ENCODE measurements at regions not wholly inside any gene's neighbourhood (a gene's known extent, or its start where the extent isn't known, plus 50 kb on each side); places are given as distances from the start of the nearest gene placed in this dataset.

DNA sequence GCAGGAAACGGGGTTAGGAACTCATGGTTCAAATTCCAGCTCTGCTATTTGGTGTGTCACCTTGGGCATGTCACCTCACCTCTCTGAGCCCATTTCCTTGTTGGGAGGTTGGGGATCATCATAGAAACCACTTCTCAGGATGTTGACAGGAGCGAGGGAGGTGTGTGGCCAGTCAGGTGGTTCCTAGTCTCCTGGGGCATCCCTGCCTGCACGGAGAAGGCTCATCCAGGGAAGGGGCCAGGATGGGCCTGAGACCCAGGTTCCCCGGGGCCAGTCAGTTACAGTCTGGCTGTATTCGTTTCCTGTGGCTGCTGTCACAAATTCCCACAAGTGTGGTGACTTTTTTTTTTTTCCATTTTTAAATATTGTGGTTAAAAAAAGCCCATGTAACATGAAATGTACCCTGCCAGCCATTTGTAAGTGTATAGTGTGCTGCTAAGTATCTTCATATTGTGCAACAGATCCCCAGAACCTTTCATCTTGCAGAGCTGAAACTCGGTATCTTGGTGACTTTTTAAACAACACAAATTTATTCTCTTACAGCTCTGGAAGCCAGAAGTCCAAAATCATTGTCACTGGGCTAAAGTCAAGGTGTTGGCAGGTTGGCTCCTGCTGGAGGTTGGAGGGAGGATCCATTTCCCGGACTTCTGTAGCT lies 78.7 kb upstream of the UNC5A start:
- peaks cover 2 to 6% of the 10 kb centered on the region in 2 donors for H3K9me3 ChIP-seq (replicated peaks in 1 of 2; ENCODE audit: control insufficient read depth in 2 of 2, insufficient read depth in 1 of 2, low read depth in 1 of 2, low read length in 2 of 2)
- no peak overlapping the region for H3K4ac ChIP-seq (ENCODE audit: low read length)
- H2BK5ac ChIP-seq (ENCODE audit: low read length) = no peak overlapping the region
- peaks cover 0 to 52% (median 0%) of the 10 kb centered on the region in 3 experiments for H3K27me3 ChIP-seq (ENCODE audit: control insufficient read depth in 3 of 3, insufficient read depth in 3 of 3, low read depth in 1 of 3, low read length in 3 of 3)
- H2AK5ac ChIP-seq (ENCODE audit: low read depth, low read length) = no peak overlapping the region
- H2BK12ac ChIP-seq (ENCODE audit: low read length) = no peak overlapping the region
- H3K4me3 ChIP-seq (ENCODE audit: low read length in 2 of 2) = no peak overlapping the region
- no peak overlapping the region for H2BK120ac ChIP-seq (ENCODE audit: low read depth, low read length)
- WGBS, 2 donors (ENCODE audit: extremely low coverage in 2 of 2, insufficient read length in 2 of 2, insufficient replicate concordance in 1 of 2) = no CpG with 5 or more reads among the region's 7 CpGs
- H3K23ac ChIP-seq (ENCODE audit: low read depth, low read length, poor library complexity) = no peak overlapping the region
- no peak overlapping the region for H2BK15ac ChIP-seq (ENCODE audit: low read length)
- no peak overlapping the region for H3K9ac ChIP-seq (ENCODE audit: low read depth, low read length, poor library complexity)
- H3K36me3 ChIP-seq (replicated peaks in 1 of 2; ENCODE audit: control insufficient read depth in 2 of 2, insufficient read depth in 2 of 2, low read length in 2 of 2) = no peaks in the 10 kb centered on the region
- no peak overlapping the region for H3K4me2 ChIP-seq (ENCODE audit: insufficient read depth, low read length, poor library complexity, severe bottlenecking)
- DNase-seq (ENCODE audit: low spot score) = no peak
- H2AFZ ChIP-seq (ENCODE audit: low read length) = no peak overlapping the region
- H3K79me1 ChIP-seq (ENCODE audit: low read depth, low read length) = no peaks in the 10 kb centered on the region
- H4K91ac ChIP-seq (ENCODE audit: low read depth, low read length, poor library complexity) = no peak overlapping the region
- no peak overlapping the region for H3K14ac ChIP-seq (ENCODE audit: low read length)
- H4K8ac ChIP-seq (ENCODE audit: low read depth, low read length) = no peak overlapping the region
- no peak overlapping the region for H3K27ac ChIP-seq (replicated peaks; ENCODE audit: low read length)
- H3K4me1 ChIP-seq (ENCODE audit: control insufficient read depth in 2 of 2, insufficient read depth in 1 of 2, low read depth in 1 of 2, low read length in 2 of 2) = peaks cover 0 to 18% of the 10 kb centered on the region in 2 donors
- no peak overlapping the region for H3K18ac ChIP-seq (ENCODE audit: low read length)

- Histone ChIP-seq H3K9me3 (replicated peaks in 1 of 2; ENCODE audit: control insufficient read depth in 2 of 2, insufficient read depth in 1 of 2, low read depth in 1 of 2, low read length in 2 of 2) (peaks cover 2 to 6% of the 10 kb centered on the region in 2 donors), H3K4ac (ENCODE audit: low read length) (no peak overlapping the region), H2AK5ac (ENCODE audit: low read depth, low read length) (no peak overlapping the region), H3K23ac (ENCODE audit: low read depth, low read length, poor library complexity) (no peak overlapping the region), H3K4me1 (ENCODE audit: control insufficient read depth in 2 of 2, insufficient read depth in 1 of 2, low read depth in 1 of 2, low read length in 2 of 2) (peaks cover 0 to 18% of the 10 kb centered on the region in 2 donors), H3K36me3 (replicated peaks in 1 of 2; ENCODE audit: control insufficient read depth in 2 of 2, insufficient read depth in 2 of 2, low read length in 2 of 2) (no peaks in the 10 kb centered on the region), H3K9ac (ENCODE audit: low read depth, low read length, poor library complexity) (no peak overlapping the region), H3K4me2 (ENCODE audit: insufficient read depth, low read length, poor library complexity, severe bottlenecking) (no peak overlapping the region), H3K27me3 (ENCODE audit: control insufficient read depth in 3 of 3, insufficient read depth in 3 of 3, low read depth in 1 of 3, low read length in 3 of 3) (peaks cover 0 to 48% (median 0%) of the 10 kb centered on the region in 3 experiments), H2BK120ac (ENCODE audit: low read depth, low read length) (no peak overlapping the region), H2BK15ac (ENCODE audit: low read length) (no peak overlapping the region), H2BK12ac (ENCODE audit: low read length) (no peak overlapping the region), H2BK5ac (ENCODE audit: low read length) (no peak overlapping the region), H3K18ac (ENCODE audit: low read length) (peak overlapping the region; percentile 9), H3K27ac (replicated peaks; ENCODE audit: low read length) (no peak overlapping the region), H2AFZ (ENCODE audit: low read length) (no peak overlapping the region), H4K8ac (ENCODE audit: low read depth, low read length) (no peak overlapping the region), H3K79me1 (ENCODE audit: low read depth, low read length) (no peaks in the 10 kb centered on the region), H4K91ac (ENCODE audit: low read depth, low read length, poor library complexity) (no peak overlapping the region), H3K14ac (ENCODE audit: low read length) (no peak overlapping the region), H3K4me3 (ENCODE audit: low read length in 2 of 2) (no peak overlapping the region)
- DNase-seq (ENCODE audit: low spot score) = no peak
- no CpG with 5 or more reads among the region's 13 CpGs for WGBS, 2 donors (ENCODE audit: extremely low coverage in 2 of 2, insufficient read length in 2 of 2, insufficient replicate concordance in 1 of 2)
These were observed 78.1 kb upstream of the UNC5A start for GRCh38 chr5:176732306-176732705.

DNA sequence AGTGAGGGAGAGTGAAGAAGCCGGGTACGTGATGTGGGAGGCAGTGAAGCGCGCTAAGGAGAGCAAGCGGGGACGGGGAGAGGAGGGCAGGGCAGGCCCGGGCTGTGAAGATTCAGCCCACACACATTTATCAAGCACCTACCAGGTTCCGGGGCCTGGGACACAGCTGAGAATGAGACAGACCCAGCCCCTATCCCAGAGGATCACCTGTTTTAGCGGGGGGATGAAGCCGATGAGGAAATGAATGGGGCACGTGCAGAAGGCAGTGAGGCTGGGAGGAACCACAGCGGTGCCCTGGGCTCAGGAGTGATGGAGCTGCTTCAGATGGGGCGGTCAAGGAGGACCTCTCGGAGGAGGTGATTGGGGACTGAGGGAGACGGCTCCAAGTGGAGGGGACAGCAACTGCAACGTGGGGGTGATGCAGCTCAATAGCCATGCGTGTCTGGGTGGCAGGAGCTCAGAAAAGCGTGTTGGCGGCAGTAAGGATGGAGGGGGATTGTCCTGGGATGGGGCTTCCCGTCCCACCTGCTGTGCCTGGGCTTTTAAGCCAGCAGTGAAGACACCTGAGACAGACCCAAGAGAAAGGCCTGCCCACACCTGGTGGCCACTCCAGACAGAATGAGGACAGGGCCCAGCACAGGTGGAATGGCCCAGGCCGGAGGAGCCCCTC lies 77.5 kb upstream of the UNC5A start:
- H2BK120ac ChIP-seq (ENCODE audit: low read depth, low read length) = peak overlapping the region; percentile 37
- no peak overlapping the region for H3K23ac ChIP-seq (ENCODE audit: low read depth, low read length, poor library complexity)
- peak overlapping the region; percentile 68 for H2AK5ac ChIP-seq (ENCODE audit: low read depth, low read length)
- H3K27ac ChIP-seq (replicated peaks; ENCODE audit: low read length) = no peak overlapping the region
- H3K4me2 ChIP-seq (ENCODE audit: insufficient read depth, low read length, poor library complexity, severe bottlenecking) = no peak overlapping the region
- H3K36me3 ChIP-seq (replicated peaks in 1 of 2; ENCODE audit: control insufficient read depth in 2 of 2, insufficient read depth in 2 of 2, low read length in 2 of 2) = no peaks in the 10 kb centered on the region
- no CpG with 5 or more reads among the region's 21 CpGs for WGBS, 2 donors (ENCODE audit: extremely low coverage in 2 of 2, insufficient read length in 2 of 2, insufficient replicate concordance in 1 of 2)
- no peak overlapping the region for H3K4me3 ChIP-seq (ENCODE audit: low read length in 2 of 2)
- H3K9me3 ChIP-seq (replicated peaks in 1 of 2; ENCODE audit: control insufficient read depth in 2 of 2, insufficient read depth in 1 of 2, low read depth in 1 of 2, low read length in 2 of 2) = peaks cover 2 to 6% of the 10 kb centered on the region in 2 donors
- no peak overlapping the region for H4K91ac ChIP-seq (ENCODE audit: low read depth, low read length, poor library complexity)
- H2BK12ac ChIP-seq (ENCODE audit: low read length) = no peak overlapping the region
- H2AFZ ChIP-seq (ENCODE audit: low read length) = no peak overlapping the region
- H3K4ac ChIP-seq (ENCODE audit: low read length) = no peak overlapping the region
- H3K27me3 ChIP-seq (ENCODE audit: control insufficient read depth in 3 of 3, insufficient read depth in 3 of 3, low read depth in 1 of 3, low read length in 3 of 3) = peaks cover 0 to 48% (median 0%) of the 10 kb centered on the region in 3 experiments
- peak overlapping the region; percentile 50 for H2BK15ac ChIP-seq (ENCODE audit: low read length)
- no peak for DNase-seq (ENCODE audit: low spot score)
- H3K18ac ChIP-seq (ENCODE audit: low read length) = no peak overlapping the region
- H3K14ac ChIP-seq (ENCODE audit: low read length) = no peak overlapping the region
- H4K8ac ChIP-seq (ENCODE audit: low read depth, low read length) = no peak overlapping the region
- peaks cover 0 to 17% of the 10 kb centered on the region in 2 donors for H3K4me1 ChIP-seq (ENCODE audit: control insufficient read depth in 2 of 2, insufficient read depth in 1 of 2, low read depth in 1 of 2, low read length in 2 of 2)
- H2BK5ac ChIP-seq (ENCODE audit: low read length) = peak overlapping the region; percentile 19
- H3K79me1 ChIP-seq (ENCODE audit: low read depth, low read length) = no peaks in the 10 kb centered on the region
- H3K9ac ChIP-seq (ENCODE audit: low read depth, low read length, poor library complexity) = no peak overlapping the region
